NCI-H524 treated with DMSO at 0.1 percent for 48 hours (cell line): ENCODE measurements at regions not wholly inside any gene's neighbourhood (a gene's known extent, or its start where the extent isn't known, plus 50 kb on each side); places are given as distances from the start of the nearest gene placed in this dataset.
"Not testable (repeated sequence)": the region's sequence is repeated elsewhere in the genome, so short reads cannot be mapped to it uniquely, and the experiment has no call there.

Source experiments
- DNase-seq: peaks from one replicate; lab custom pipeline; 2025; lab: John Stamatoyannopoulos, UW

DNA sequence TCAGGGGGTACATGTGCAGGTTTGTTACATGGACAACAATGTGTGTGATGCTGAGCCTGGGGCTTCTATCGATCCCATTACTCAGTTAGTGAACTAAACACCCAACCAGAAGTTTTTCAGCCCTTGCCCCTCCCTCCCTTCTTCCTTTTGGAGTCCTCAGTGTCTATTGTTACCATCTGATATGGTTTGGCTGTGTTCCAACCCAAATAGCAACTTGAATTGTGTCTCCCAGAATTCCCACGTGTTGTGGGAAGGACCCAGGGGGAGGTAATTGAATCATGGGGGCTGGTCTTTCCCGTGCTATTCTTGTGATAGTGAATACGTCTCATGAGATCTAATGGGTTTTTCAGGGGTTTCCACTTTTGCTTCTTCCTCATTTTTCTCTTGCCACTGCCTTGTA, 186.3 kb downstream of the AEBP2 start:
- DNase-seq = not testable (repeated sequence)

DNA sequence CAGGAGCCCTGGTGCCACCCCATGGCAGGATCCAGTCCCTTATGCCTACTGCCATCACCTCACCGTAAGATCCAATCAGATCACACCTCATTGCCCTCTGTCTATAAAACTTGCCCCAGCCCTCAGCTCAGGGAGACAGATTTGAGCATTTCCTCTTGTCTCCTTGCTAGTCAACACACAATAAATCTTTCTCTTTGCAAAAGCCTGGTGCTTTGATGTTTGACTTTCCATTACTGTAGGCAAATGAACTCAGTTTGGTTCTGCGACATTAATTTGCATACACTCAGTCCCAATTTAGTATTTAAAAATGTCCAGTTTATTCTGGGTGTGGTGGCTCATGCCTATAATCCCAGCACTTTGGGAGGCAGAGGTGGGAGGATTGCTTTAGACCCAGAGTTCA, 188.4 kb downstream of the AEBP2 start:
- no peak for DNase-seq

DNA sequence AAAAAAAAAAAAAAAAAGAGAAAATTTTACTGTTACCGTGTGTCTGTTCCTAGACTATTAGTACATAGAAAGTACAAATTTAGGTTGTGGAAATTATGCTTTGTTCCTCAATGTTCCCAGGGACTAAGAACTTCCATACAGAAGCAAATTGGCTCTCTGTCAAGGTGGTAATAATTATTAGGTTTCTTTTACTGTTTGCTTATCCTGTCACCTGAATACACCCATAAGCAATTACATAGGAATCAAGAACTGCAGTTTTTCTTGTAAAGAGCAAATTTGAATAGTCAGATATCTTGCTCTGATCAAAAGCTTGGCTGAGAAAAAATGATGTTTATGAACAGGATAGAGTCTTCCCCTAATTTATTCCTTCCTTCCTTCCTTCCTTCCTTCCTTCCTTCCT, 191.2 kb downstream of the AEBP2 start:
- DNase-seq = no peak

DNA sequence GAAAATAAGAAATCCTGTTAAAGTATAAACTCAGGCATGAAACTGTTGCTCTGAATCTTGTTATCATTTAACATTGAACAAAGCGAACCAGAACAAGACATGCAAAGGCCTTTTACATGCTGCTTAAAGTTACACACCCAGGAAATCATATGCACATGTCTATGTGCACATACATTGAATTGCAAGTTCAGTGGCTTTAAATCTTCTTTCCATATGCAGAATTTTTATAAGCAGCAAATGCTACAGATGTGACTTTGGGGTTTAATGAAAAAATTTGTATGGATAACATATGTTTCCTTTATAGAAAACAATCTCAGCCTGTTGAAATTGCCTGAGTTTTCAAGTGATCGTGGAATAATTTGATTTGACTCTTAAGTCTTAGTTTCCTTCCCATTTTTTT, 193.9 kb downstream of the AEBP2 start:
- no peak for DNase-seq

DNA sequence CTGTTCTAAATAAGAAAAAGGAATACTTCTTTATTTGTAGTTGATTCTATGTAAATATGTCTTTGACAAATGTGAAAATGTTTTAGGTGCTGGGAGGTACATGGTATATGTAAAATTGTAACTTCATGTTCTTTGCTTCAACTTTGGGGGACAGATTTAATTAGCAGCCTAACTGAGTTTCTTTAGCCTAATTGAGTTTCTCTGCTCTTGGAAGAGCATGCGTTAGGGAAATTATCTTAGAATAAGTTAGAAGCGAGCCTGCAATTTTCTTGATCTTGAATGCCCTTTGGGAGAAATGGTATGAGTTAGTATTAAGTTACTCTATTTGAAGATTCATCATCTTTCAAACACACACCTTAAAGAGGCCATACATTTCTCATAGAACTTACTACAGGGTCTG, 194.3 kb downstream of the AEBP2 start:
- no peak for DNase-seq

DNA sequence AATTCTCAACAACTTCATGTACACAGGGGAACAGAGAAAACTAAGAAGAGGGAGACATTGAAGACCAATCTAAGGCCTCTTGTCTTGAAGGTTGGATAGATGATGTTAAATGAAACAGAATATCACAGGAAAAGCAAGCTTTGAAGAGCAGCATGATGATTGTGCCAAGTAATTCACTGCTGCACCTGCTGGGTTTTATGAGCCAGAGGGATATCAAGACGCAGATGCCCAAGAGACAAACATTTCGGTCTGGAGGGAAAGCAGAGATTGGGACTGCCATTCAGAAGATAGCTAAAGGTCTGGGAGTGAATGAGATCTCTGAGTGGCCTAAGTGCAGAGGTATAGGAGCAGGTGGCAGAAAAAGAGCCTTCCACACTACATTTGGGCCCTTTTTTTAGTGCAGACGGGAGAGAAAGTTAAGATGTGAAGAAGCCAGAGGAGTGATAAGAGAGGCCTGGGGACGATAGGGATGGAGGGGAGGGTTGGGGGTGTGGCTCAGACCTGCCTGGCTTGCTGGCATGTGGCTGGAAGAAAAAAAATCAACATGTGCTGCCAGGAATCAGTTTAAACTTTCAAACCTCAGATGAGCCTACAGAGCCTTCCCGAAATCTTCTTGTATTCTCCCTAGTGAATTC, 200.6 kb downstream of the AEBP2 start:
- DNase-seq = no peak

DNA sequence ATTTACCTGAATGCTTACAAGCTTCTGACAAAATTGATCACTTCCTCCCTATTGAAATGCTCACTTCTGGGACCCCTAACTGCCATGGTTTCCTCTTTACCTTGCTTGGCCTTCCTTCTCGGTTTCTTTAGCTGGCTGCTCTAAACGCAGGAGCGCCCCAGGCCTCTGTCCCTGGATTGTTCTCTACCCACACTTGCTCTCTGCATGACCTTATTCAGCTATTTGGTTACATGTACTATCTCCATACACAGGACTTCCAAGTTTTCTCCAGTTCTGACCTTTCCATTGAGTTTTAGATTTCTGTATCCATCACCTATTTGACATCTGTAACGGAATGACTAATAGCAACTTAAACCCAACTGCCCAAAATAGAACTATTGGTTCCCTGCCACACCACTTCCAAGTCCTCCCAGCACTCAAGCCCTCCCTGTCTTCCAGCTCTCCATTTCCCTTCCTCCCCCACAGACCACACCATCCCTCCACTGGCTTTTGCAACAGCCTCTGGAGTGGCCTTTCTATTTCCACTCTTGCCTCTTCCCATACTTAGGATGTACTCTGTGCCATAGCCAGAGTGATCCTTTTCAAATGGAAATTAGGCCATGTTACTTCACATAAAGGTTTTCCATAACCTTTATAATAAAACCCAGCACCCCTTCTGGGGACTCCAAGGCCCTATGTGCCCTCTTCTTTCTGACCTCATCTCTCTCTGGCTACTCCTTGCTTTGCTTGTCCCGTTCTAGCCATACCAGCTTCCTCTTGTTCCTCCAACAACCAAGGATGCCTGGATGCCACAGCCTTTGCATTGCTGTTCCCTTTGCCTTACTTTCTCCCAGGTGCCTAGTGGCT, 202.2 kb downstream of the AEBP2 start:
- DNase-seq = no peak

DNA sequence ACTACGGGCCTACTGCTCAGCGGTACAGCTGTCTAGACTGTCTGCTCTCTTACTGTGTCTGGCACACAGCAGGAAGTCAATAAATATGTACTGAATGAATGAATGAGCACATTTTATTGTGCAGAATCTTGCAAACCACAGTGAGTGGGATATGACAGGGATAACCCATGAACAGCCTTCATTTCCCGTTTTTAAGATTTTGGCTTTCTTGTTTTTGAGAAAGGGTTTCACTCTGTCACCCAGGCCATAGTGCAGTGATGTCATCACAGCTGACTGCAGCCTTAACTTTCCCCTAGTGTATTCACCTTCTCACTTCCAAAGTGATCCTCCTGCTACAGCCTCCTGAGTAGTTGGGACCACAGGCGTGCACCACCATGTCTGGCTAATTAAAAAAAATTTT, 203.1 kb downstream of the AEBP2 start:
- DNase-seq = no peak

DNA sequence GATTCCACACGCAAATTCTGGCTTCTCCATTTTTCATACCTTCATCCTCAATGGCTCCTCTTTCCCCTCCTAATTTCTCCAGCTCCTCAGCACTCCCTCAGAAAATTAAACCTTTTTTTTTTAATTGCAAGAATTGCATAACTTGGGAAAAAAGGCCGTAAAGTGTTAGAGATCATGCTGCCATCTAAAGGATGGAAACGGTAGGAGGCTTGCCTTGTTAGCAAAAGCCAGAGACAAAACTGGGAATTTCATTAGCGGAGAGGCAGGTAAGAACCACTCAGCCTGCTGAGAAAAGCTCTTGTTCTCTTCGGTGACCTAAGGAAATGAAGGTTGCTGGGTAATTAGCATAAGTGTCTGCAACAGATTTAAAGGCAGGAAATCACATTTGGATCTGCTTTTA, 204.3 kb downstream of the AEBP2 start:
- no peak for DNase-seq

DNA sequence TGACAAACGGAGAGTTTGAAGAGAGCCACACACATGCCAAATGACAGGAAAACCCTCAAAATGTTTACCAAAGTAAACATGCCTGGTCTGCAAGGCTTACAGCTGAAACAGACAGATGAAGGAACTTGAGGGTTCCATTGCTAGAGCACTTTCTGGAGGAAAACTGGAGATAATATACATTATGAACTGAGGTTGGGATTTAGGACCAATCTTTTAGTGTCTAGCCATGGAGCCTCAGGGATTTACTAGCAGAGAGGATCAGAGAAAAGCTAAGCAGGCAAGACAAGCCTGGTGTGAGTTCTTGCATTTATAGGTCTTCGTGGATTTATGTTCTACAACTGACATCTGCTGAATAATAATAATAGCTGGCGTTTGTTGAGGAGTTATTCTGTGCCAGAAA, 205.3 kb downstream of the AEBP2 start:
- no peak for DNase-seq

DNA sequence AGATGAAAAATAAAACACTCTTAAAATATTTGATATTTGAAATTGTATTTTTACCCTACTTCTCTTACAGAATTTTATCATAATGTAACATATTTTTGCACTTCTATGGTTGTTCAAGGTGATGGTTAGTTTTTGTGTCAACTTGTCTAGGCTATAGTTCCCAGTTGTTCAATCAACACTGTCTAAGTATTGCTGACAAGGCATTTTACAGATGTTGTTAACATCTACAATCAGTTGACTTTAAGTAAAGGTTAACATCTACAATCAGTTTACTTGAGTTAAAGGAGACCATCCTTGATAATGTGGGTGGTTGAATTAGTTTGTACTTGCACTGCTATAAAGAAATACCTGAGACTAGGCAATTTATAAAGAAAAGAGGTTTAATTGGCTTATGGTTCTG, 206.5 kb downstream of the AEBP2 start:
- no peak for DNase-seq

DNA sequence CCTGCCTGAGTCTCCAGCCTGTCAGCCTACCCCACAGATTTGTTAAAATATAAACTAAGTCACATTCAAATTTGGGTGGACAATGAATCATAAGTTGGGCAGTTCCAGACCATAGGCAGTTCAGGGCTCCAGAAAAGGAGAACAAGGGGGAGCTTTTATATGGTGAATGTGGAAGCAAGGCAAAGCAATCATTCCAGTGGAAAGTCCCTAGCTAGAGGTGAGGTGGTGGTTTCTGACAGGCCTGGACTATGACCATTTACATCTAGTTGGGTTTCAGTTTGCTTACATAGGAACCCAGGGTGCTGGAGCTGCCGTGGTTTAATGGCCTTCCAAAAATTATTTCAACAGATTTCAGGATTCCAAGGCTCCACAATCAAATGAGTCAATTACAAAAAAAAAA, 207.3 kb downstream of the AEBP2 start:
- no peak for DNase-seq

DNA sequence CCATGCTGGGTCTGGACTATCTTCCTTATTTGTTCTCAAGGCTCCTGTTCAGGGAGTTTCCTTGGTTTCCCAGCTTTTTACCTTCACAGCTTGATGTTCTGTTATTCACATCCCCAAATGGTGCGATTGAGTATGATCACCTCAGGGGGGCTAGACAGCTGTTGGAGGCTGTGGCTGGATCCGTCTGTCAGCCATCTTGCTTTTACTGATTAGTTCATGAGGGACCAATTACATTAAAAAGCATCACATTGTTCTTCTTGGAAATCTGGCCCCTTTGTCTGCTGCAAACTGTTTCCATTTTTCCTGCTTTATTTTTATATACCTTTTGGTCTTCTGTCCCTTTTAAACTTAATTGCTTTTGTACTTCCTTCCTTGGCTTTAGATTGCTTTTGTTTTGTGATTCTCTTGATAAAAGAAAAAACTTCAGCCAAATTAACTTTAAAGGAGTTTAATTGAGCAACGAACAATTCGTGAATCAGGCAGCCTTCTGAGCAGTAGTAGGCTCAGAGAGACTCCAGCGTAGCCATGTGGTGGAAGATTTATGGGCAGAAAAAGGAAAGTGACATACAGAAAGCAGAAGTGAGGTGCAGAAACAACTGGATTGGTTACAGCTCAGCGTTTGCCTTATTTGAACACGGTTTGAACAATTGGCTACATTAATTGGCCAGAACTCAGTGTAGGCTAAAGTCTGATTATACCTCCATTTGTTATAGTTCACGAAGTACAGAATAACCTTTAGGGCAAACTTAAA, 208.7 kb downstream of the AEBP2 start:
- DNase-seq = no peak

DNA sequence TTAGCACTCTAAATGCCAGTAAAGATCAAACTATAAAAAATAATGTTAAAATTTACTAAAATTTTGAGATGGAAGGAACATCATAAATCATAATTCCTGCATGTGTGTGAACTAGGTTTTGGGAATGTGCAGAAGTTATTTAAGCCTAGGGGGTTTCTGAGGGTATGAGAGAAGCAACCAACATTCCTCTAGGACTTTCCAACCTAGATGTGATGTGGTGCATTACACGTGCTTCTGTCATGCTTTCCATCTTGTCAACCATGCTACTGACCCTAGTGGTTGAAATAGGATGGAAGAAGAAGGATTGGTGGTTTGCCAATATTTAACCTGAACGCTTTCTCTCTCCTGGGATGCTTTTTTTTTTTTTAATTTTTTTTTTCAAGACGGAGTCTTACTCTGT, 209.3 kb downstream of the AEBP2 start:
- DNase-seq = no peak

DNA sequence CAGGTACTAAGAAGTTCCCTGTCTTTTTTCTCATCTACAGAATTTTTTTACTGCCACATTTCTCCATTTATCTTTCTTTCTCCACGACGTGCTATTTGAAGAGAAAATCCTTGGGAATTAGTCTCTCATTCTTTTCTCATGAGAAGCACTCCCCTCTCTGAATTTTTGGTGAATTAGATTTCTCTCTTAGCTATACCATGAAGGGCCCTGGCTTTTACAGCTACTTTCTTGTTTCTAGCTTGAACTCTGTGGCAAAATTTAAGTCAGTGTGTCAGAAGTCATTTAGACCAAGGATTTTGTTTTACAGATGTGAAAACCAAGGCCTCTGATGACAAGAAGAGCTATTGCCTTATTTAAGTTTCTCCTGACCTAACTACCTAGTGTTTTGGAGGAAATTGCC, 213.1 kb downstream of the AEBP2 start:
- DNase-seq = no peak

DNA sequence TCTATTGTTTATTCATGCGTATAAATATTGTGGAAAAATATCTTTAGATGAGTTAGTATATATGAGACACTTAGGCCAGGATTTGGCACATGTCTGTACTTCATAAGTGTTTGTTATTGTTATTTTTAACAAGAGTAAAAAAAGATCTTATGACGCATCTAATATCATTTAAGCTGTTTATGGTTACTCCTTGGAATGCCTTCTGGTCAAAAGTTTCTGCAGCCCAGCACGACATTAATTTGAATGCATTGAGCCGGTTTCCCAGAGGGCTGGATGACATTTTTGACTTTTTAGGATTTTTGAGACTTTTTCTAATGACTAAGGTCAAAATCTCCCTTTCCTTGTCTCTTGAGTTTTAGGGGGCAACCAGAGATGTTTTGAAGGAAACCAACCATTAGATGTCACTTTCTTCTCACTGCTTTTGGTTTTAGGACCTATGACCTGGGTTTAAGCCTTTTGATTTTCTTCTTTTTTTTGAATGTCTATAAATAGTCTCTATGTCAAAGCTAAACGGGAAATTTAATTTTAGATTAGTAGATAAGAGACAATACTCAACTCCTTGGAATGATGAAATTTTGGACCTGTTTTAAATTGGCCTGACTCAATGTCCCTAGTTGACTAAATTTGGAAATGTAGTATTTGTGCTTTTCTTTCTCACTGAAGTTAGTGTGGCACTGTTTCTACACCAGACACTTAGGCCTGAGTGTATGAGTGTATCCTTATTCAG, 215.5 kb downstream of the AEBP2 start:
- no peak for DNase-seq

DNA sequence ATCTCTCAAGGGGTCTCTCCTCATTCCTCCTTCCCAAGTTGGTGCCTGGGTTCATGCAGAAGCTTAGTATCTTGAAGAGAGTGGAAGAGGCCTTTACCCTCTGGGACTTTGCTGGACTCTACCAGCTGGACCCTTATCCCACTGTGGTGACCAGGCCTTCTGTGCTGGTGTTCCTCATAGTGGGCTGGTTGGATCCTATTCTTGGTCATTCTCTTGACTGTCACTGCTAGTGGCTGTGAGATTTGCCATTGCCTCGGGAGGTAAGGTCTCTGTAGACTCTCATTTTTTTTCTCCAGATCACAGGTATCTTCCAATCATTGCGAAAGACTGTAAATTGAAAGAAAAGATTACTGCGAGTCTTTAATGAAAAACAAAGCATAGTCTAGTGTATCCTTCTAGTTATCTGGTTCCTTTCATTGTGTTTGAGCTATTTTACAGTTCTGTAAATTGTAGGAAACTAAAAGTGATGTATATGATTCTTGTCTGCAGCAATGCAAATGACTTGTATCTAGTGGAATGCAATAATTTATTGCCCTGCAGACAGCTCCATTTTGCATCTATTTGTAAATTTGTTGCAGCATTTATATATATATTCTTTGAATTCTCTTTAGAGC, 217.9 kb downstream of the AEBP2 start:
- no peak for DNase-seq

DNA sequence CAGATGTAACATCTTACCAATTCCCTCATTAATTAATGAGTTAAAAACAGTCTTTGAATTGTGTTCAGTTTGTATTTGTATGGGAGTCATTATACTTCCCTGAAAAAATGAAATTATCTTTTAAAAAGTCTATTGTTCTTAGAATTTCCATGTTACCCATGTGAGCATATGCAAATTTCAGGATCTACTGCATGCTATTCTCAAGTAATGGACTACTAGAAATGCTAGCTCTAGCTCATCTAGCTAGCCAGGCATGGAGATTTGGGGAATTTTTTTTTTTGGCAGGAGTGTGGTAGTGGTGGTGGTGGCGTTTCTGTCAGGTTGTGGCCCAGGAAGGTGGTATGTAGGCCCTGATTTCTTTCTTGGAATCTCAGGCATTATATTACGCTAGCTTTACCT, 218.4 kb downstream of the AEBP2 start:
- DNase-seq = no peak

DNA sequence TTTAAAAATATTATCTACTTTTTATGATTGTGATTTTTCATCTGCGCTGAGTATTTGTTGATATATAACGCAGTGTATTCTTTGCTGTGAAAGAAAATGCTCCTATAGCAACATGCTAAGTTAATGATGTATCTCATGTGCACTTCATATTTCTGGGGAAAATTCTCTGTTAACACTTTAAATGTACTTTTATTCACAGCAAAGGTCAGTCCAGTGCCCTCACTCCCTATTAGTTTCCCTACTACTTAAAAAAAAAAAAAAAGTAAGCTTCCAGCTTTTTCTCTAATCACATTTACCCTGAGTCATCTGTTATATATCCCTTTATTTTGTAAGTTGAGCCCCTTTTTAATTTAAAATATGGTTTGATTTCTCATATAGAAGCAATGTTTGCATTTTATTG, 219.8 kb downstream of the AEBP2 start:
- DNase-seq = no peak

DNA sequence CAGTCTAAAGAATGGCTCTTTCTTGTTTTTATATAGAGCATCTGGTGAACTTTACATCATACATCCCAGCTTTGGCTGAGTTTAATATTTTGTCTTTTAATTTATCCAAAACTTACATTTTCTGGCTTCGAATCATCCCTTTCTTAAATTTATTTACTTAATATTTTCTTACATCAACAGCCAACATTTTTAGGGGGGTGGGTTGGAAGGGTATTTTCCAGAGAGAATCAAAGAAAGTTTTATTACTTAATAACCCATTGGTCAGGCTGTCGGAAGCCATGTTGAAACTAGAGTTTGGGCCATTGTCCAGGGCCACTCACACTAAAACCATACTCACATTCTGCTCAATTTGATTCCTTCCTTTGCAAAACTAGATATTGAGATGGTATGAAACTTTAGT, 220.2 kb downstream of the AEBP2 start:
- DNase-seq = no peak

DNA sequence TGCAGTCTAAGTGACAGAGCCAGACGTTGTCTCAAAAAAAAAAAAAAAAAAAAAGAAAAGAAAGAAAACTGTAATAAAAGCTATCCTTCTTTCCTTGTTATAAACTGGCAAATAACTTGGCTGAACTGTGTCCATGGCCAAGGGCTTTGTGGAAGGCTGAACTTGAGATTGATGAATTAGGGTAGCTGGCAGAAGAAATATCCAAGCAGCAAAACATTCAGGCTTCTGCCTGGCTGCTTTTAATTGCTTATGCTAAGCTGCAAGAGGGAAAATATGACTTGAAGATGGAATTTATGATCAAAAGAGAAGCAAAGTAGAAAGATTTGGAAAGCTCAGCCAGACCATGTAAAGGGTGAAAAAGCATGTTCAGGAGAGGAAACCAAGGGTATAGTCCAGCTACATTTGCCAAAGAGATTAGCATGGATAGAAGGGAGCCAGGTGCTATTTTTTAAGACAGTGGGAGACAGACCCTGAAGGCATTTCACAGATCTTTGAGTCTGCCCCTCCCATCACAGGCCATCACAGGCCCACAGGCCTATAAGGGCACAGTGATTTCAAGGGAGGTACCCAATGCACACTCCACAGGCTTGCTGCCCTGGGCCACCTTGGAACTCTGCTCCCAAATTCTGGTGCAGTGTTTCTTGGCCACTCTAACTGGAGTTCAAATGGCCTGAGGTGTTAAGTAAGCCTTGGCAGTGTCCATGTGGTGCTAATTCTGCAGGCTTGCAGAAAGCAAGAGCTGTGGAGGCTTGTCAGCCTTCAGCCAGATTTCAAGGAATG, 226.0 kb downstream of the AEBP2 start:
- no peak for DNase-seq
